ENCODE measurements at regions not wholly inside any gene's neighbourhood (a gene's known extent, or its start where the extent isn't known, plus 50 kb on each side); places are given as distances from the start of the nearest gene placed in this dataset.

GRCh38 chr2:121902616-121903015 lies 147.2 kb downstream of the TSN start:
- H3K36me3 ChIP-seq (ENCODE audit: control insufficient read depth in 2 of 4, insufficient read depth in 4 of 4, low read length in 3 of 4) = no peaks in the 10 kb centered on the region
- H3K23ac ChIP-seq (ENCODE audit: insufficient read length) = no peak overlapping the region
- no peak overlapping the region for H4K91ac ChIP-seq (replicated peaks; ENCODE audit: insufficient read length, low read length)
- H2AFZ ChIP-seq (ENCODE audit: low read length) = peak overlapping the region; percentile 26; the same call in 1 of the 2 replicates
- H3K23me2 ChIP-seq (ENCODE audit: low read depth, low read length) = no peaks in the 10 kb centered on the region
- WGBS, 2 experiments (ENCODE audit: extremely low coverage in 1 of 2, insufficient coverage in 1 of 2, insufficient read length in 1 of 2, insufficient replicate concordance in 2 of 2, low coverage in 1 of 2, low lambda C conversion rate in 2 of 2, missing lambda C conversion rate in 1 of 2) = 89% methylated on average over 13 of the region's 13 CpGs; no CpG with 5 or more reads in 1 of the 2 experiments
- H4K5ac ChIP-seq (ENCODE audit: insufficient read length, low read depth, low read length) = no peak overlapping the region
- TF ChIP-seq SIX5 (IDR thresholded peaks at IDR 0.05; ENCODE audit: low read depth, low read length) = no peak
- no peak for TF ChIP-seq KDM1A (IDR thresholded peaks at IDR 0.05; ENCODE audit: borderline replicate concordance, low read length)
- no peak for TF ChIP-seq NANOG (IDR thresholded peaks at IDR 0.05; ENCODE audit: insufficient read depth, low read depth, low read length, poor library complexity, severe bottlenecking)
- TF ChIP-seq PHF8 (conservative IDR thresholded peaks at IDR 0.05; ENCODE audit: low read depth, low read length) = no peak
- TF ChIP-seq HDAC2 (IDR thresholded peaks at IDR 0.05; ENCODE audit: borderline replicate concordance in 1 of 2, low read depth in 2 of 2, low read length in 2 of 2) = no peak
- no peak for TF ChIP-seq SP4 (IDR thresholded peaks at IDR 0.05; ENCODE audit: low read length)
- TF ChIP-seq POLR2A (IDR thresholded peaks at IDR 0.05; ENCODE audit: control extremely low read depth in 1 of 2, low read depth in 2 of 2, low read length in 2 of 2) = no peak
- no peak for TF ChIP-seq HDAC6 (IDR thresholded peaks at IDR 0.05; ENCODE audit: low read depth, low read length)
- no peak for TF ChIP-seq TBP (IDR thresholded peaks at IDR 0.05; ENCODE audit: low read depth, low read length)
- TF ChIP-seq CHD2 (IDR thresholded peaks at IDR 0.05; ENCODE audit: low read length) = no peak
- TF ChIP-seq, protein P1, sequence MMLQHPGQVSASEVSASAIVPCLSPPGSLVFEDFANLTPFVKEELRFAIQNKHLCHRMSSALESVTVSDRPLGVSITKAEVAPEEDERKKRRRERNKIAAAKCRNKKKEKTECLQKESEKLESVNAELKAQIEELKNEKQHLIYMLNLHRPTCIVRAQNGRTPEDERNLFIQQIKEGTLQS (IDR thresholded peaks at IDR 0.05; ENCODE audit: insufficient read depth, low read depth, low read length) = no peak
- no peak for TF ChIP-seq EP300 (IDR thresholded peaks at IDR 0.05; ENCODE audit: borderline replicate concordance in 1 of 2, low read depth in 2 of 2, low read length in 2 of 2)
- no peak for TF ChIP-seq USF2 (IDR thresholded peaks at IDR 0.05; ENCODE audit: low read length)
- H3K14ac ChIP-seq (ENCODE audit: insufficient read length) = no peak overlapping the region
- H2BK5ac ChIP-seq (ENCODE audit: low read depth, low read length) = no peak overlapping the region
- H4K20me1 ChIP-seq (replicated peaks in 1 of 2; ENCODE audit: control insufficient read depth in 1 of 2, insufficient read depth in 2 of 2, low read length in 2 of 2) = no peaks in the 10 kb centered on the region
- H3K79me2 ChIP-seq (ENCODE audit: control insufficient read depth in 1 of 2, insufficient read depth in 2 of 2, low read length in 2 of 2) = no peaks in the 10 kb centered on the region
- H3K9me3 ChIP-seq (ENCODE audit: insufficient read depth in 2 of 2, low read depth in 1 of 2, low read length in 1 of 2) = 0 out of 4 replicates have a peak, but pooled peaks cover 0 to 3% of the 10 kb centered on the region in 2 experiments
- no peak overlapping the region for H3K4me3 ChIP-seq (ENCODE audit: extremely low read depth in 1 of 4, insufficient read depth in 2 of 4, low read depth in 3 of 4, low read length in 4 of 4)
- no peak overlapping the region for H3K56ac ChIP-seq (replicated peaks; ENCODE audit: insufficient read length, low read depth, low read length)
- no peak overlapping the region for H3K4ac ChIP-seq (replicated peaks; ENCODE audit: insufficient read length, low read depth, low read length)
- H3K27ac ChIP-seq (ENCODE audit: low read depth, low read length) = no peak overlapping the region
- no peak overlapping the region for H2BK12ac ChIP-seq (ENCODE audit: low read depth, low read length)
- H2BK120ac ChIP-seq (replicated peaks; ENCODE audit: low read depth, low read length) = no peak overlapping the region
- H2BK15ac ChIP-seq (ENCODE audit: low read length) = no peak overlapping the region
- no peak overlapping the region for H2AK5ac ChIP-seq (ENCODE audit: low read depth, low read length)
- DNase-seq (ENCODE audit: low read depth in 1 of 2, low spot score in 2 of 2) (no peak), FAIRE-seq (no peak)
- no peak overlapping the region for H2BK20ac ChIP-seq (ENCODE audit: low read length)
- no peak overlapping the region for H3K18ac ChIP-seq (ENCODE audit: extremely low read depth, low read length)
- H3K79me1 ChIP-seq (ENCODE audit: low read depth, low read length) = no peaks in the 10 kb centered on the region
- no peaks in the 10 kb centered on the region; a peak in 1 of 7 replicates for H3K27me3 ChIP-seq (replicated peaks in 1 of 4; ENCODE audit: control insufficient read depth in 3 of 4, extremely low read depth in 1 of 4, insufficient read depth in 3 of 4, low read length in 3 of 4)
- ChIA-PET CTCF (ENCODE audit: partially characterized antibody) (interaction anchor here (0.9 to 9.0 kb wide), 12 partner anchors 10 to 105 kb away, joined by 3 to 94 read pairs (median 4); no protein-coding TSS in a partner anchor), POLR2A (ENCODE audit: partially characterized antibody) (no interaction called here)
- no peak overlapping the region for H3K9ac ChIP-seq (replicated peaks in 1 of 4; ENCODE audit: extremely low read depth in 1 of 4, low read depth in 3 of 4, low read length in 3 of 4)
- no peaks in the 10 kb centered on the region; a peak in 1 of 7 replicates for H3K4me1 ChIP-seq (replicated peaks in 1 of 4; ENCODE audit: control insufficient read depth in 3 of 4, insufficient read depth in 4 of 4, low read length in 3 of 4)
- H3K4me2 ChIP-seq (ENCODE audit: insufficient read depth in 1 of 2, low read depth in 2 of 2, low read length in 2 of 2) = no peak overlapping the region
- no peak overlapping the region for H4K8ac ChIP-seq (ENCODE audit: extremely low read depth, insufficient read depth, low read length)
